Stomach (tissue), 8 donors: ENCODE measurements at regions not wholly inside any gene's neighbourhood (a gene's known extent, or its start where the extent isn't known, plus 50 kb on each side); places are given as distances from the start of the nearest gene placed in this dataset.

Experiments
- DNase-seq, 2 donors: peaks; one replicate each; pipeline versions ENCODE4 v3.0.0 to v3.0.0-alpha.2; 2013 to 2019
- H3K27ac ChIP-seq, 5 donors: fragments of 200-600 bp in 4 of 5; sonication (generic) in 4 of 5; one replicate each; pipeline ENCODE4 v1.5.1; 2013 to 2019; ENCODE audit warnings: mild to moderate bottlenecking in 1 of 5, moderate library complexity in 1 of 5
- H3K27me3 ChIP-seq, 3 donors: fragments of 200-600 bp; sonication (generic); one replicate each; pipeline ENCODE4 v1.5.1; 2017 to 2019; ENCODE audit warnings: mixed run types in 1 of 3
- H3K36me3 ChIP-seq, 4 donors: fragments of 200-600 bp; sonication (generic); 1 replicate in 3 of 4; 2 replicates in 1 of 4; pipeline ENCODE4 v1.5.1; 2016 to 2019
- H3K4me1 ChIP-seq, 4 donors: fragments of 200-600 bp; sonication (generic); one replicate each; pipeline ENCODE4 v1.5.1; 2016 to 2019
- H3K4me3 ChIP-seq, 4 donors: fragments of 200-600 bp; sonication (generic) in 3 of 4; one replicate each; pipeline ENCODE4 v1.5.1; 2016 to 2019; ENCODE audit warnings: mild to moderate bottlenecking in 1 of 4
- H3K9me3 ChIP-seq, 4 donors: fragments of 200-600 bp; sonication (generic); one replicate each; pipeline ENCODE4 v1.5.1; 2016 to 2019
- EP300 ChIP-seq: sonication (generic); formaldehyde crosslinking; IDR thresholded peaks from one replicate; pipeline ENCODE4 v1.6.1; 2017; ENCODE audit warnings: antibody characterized with exemption
- POLR2A ChIP-seq, 4 donors: fragments of 450-650 bp; IDR thresholded peaks; one replicate each; pipeline ENCODE4 v1.6.1; 2016; ENCODE audit warnings: antibody characterized with exemption in 4 of 4, control low read depth in 2 of 4, mild to moderate bottlenecking in 1 of 4, moderate library complexity in 1 of 4
- POLR2AphosphoS5 ChIP-seq, 3 donors: sonication (generic); formaldehyde crosslinking; IDR thresholded peaks; one replicate each; pipeline ENCODE4 v1.6.1; 2016; ENCODE audit warnings: antibody characterized with exemption in 3 of 3
- WGBS, 5 donors: extraction: QIAGEN DNeasy Blood & Tissue Kit in 3 of 5; methylation state at CpG; one replicate each; pipeline versions ENCODE4 v1.1.5 to v1.1.7; 2013 to 2018; 5-methylcytosine and 5-hydroxymethylcytosine counted together
- intact Hi-C: fragments of 100-400 bp; cut with DNase I; formaldehyde crosslinking; loops from one replicate; pipeline ENCODE4 v1.15.1; 2023; ENCODE audit warnings: low total_unique reads
- TF ChIP-seq, protein P1 (sequence below), 7 experiments: fragments of 450-650 bp in 4 of 7; fragments of 200-600 bp in 3 of 7; sonication (generic) in 3 of 7; IDR thresholded peaks; one replicate each; pipeline ENCODE4 v1.5.1; 2016 to 2019; ENCODE audit warnings: antibody characterized with exemption in 7 of 7, control low read depth in 2 of 7, mild to moderate bottlenecking in 1 of 7
- donor health status: healthy with polysubstance abuse.
- donor health status: Bipolar disorder and iron deficiency.
- donor health status: healthy.

DNA sequence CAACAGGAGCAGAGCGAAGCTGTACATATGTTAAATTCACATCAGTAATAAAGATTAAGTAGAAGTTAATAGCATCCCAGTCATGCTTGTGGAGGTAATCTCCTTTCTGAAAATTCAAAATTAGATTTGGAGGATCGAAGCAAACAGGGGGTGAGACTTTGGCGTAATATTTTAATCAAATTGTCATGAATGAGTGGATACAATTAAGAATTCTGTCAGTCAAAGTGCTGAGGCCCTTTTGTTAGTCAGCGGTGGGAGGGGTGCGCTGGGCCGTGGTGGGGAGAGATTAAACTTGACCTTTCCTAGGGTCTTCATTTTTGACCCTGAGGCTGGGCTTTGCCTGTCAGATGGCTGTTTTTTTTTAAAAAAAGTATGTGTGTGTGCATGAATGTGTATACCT, 226.7 kb downstream of the VRK1 start:
- intact Hi-C loops = no loop called here
- Histone ChIP-seq H3K27me3 (peaks cover 0 to 36% (median 5%) of the 10 kb centered on the region in 3 donors), H3K9me3 (peaks cover 0 to 3% (median 0%) of the 10 kb centered on the region in 4 donors), H3K4me3 (no peak overlapping the region), H3K4me1 (no peaks in the 10 kb centered on the region), H3K36me3 (no peaks in the 10 kb centered on the region), H3K27ac (no peak overlapping the region)
- DNase-seq = no peak
- TF ChIP-seq POLR2AphosphoS5 (IDR thresholded peaks at IDR 0.05) = no peak
- TF ChIP-seq, protein P1, sequence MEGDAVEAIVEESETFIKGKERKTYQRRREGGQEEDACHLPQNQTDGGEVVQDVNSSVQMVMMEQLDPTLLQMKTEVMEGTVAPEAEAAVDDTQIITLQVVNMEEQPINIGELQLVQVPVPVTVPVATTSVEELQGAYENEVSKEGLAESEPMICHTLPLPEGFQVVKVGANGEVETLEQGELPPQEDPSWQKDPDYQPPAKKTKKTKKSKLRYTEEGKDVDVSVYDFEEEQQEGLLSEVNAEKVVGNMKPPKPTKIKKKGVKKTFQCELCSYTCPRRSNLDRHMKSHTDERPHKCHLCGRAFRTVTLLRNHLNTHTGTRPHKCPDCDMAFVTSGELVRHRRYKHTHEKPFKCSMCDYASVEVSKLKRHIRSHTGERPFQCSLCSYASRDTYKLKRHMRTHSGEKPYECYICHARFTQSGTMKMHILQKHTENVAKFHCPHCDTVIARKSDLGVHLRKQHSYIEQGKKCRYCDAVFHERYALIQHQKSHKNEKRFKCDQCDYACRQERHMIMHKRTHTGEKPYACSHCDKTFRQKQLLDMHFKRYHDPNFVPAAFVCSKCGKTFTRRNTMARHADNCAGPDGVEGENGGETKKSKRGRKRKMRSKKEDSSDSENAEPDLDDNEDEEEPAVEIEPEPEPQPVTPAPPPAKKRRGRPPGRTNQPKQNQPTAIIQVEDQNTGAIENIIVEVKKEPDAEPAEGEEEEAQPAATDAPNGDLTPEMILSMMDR (IDR thresholded peaks at IDR 0.05) = no peak
- no peak for TF ChIP-seq POLR2A (IDR thresholded peaks at IDR 0.05)
- TF ChIP-seq EP300 = no peak
- WGBS, 5 donors = 68 to 85% (median 75%) methylated on average over 6 of the region's 6 CpGs

DNA sequence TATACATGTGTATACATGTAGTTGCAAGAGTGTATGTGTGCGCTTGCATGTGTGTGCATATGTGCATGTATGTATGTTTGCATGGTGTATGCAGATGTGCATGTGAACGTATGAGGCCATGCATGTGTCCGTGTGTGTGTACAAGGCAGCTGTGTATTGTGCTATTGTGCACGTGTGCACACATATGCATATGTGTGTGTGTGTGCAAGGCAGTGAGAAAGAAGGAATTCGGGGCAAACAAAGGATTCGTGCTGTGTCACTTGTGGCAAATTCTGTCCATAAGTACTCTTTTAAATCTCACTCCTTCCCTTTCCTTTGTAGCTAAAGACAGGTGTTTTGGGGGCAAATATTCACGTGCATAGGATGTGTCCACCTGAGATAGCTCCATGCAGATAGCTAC, 227.1 kb downstream of the VRK1 start:
- Histone ChIP-seq H3K36me3 (no peaks in the 10 kb centered on the region), H3K9me3 (no peaks in the 10 kb centered on the region), H3K27ac (no peak overlapping the region), H3K27me3 (peaks cover 0 to 39% (median 5%) of the 10 kb centered on the region in 3 donors), H3K4me1 (no peaks in the 10 kb centered on the region), H3K4me3 (no peak overlapping the region)
- intact Hi-C loops = no loop called here
- TF ChIP-seq POLR2AphosphoS5 (IDR thresholded peaks at IDR 0.05) = no peak
- TF ChIP-seq, protein P1 (IDR thresholded peaks at IDR 0.05) = no peak
- TF ChIP-seq EP300 = no peak
- TF ChIP-seq POLR2A (IDR thresholded peaks at IDR 0.05) = no peak
- WGBS, 5 donors = 77 to 80% (median 78%) methylated on average over 7 of the region's 7 CpGs
- DNase-seq = no peak

DNA sequence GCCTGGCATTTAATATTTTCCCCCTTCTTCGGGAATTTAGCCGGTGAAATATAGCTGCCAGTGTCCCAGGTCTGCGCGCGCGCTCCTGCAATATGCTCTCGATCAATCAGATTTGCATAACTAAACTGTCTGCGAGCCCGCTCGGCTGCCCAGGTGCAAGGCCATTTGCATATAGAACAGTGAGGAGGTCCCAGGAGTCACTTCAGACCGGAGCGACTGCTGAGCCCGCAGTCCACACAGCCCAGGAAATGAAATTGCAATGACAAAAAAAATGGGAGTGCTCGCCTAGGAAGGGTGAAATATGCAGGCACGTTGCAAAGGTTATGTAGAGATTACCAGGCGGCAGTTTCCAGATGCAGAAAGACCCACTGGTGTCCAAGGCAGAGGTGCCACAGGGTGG, 228.5 kb downstream of the VRK1 start:
- H3K27me3 ChIP-seq = peaks cover 0 to 45% (median 5%) of the 10 kb centered on the region in 3 donors
- no peak for TF ChIP-seq POLR2AphosphoS5 (IDR thresholded peaks at IDR 0.05)
- no peak for TF ChIP-seq EP300
- TF ChIP-seq POLR2A (IDR thresholded peaks at IDR 0.05) = no peak
- TF ChIP-seq, protein P1 (IDR thresholded peaks at IDR 0.05) = no peak
- H3K27ac ChIP-seq = no peak overlapping the region
- 17 to 24% (median 19%) methylated on average over 16 of the region's 16 CpGs for WGBS, 5 donors
- H3K4me3 ChIP-seq = no peak overlapping the region
- intact Hi-C loops = no loop called here
- peaks cover 0 to 1% (median 0%) of the 10 kb centered on the region in 4 donors for H3K9me3 ChIP-seq
- H3K4me1 ChIP-seq = no peaks in the 10 kb centered on the region
- H3K36me3 ChIP-seq = no peaks in the 10 kb centered on the region
- DNase-seq = peak in 1 of 2 donors; percentile 22

DNA sequence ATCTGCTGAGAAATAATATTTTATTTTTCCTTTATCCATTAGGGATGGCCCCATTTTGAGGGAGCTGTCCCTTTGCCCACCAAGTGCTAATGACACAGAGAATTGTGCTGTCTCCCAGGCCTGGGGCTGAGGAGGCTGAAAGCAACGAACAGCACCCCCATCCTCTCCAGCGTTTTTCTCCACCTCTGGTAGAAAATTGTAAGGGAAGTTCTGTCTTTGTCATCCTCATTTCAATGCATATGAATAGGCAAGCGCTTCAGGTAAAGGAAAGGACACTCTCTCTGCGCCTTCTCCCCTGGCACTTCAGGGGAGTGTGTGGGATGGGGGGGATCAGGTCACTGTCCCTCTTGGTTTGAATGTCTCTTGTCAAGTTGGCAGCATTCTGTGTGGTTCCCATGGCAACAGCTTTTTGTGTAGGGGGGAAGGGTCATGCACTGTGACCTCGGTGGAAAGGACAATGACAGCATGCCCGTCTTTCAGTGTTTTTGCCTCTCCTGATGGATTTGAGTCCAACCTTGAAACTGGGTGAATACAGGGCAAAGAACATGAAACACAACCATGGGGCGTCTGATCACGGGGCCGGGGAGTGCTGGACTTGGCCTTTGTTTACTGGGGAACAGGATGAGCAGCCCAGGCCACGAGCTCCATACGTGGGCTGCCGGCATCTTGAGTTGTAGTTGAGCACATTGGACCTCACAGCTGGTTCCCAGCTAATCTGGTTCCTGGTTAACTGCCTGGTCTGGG, 230.2 kb downstream of the VRK1 start:
- H3K27ac ChIP-seq = no peak overlapping the region
- 56 to 64% (median 58%) methylated on average over 12 of the region's 12 CpGs for WGBS, 5 donors
- peaks cover 0 to 18% (median 2%) of the 10 kb centered on the region in 4 donors for H3K9me3 ChIP-seq
- intact Hi-C loops = no loop called here
- H3K36me3 ChIP-seq = no peaks in the 10 kb centered on the region
- H3K4me1 ChIP-seq = no peaks in the 10 kb centered on the region
- no peak overlapping the region for H3K4me3 ChIP-seq
- DNase-seq = no peak
- H3K27me3 ChIP-seq = peaks cover 0 to 62% (median 7%) of the 10 kb centered on the region in 3 donors
- no peak for TF ChIP-seq EP300
- no peak for TF ChIP-seq POLR2AphosphoS5 (IDR thresholded peaks at IDR 0.05)

DNA sequence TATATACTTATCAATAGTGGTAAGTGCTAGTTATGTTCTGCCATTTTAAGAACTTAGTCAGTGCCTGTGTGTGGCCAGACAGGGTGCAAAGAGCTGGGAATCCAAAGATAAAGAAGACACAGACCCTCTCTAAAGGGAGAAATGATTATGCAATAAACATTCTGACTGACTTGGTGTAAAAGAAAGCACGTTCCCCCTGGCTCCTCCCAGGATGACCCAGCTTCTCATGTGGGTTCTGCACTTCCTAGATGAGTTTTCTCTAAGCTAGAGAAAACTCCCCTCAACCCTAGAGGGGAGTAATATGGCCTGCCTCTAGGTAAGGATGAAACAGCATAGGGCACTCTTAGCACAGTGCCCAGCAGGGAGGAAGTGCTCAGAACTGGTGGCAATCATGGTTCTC, 231.2 kb downstream of the VRK1 start:
- peaks cover 6 to 65% (median 17%) of the 10 kb centered on the region in 3 donors for H3K27me3 ChIP-seq
- H3K36me3 ChIP-seq = no peaks in the 10 kb centered on the region
- peaks cover 0 to 7% (median 3%) of the 10 kb centered on the region in 4 donors for H3K4me1 ChIP-seq
- H3K4me3 ChIP-seq = no peak overlapping the region
- intact Hi-C loops = no loop called here
- H3K27ac ChIP-seq = no peak overlapping the region
- H3K9me3 ChIP-seq = peaks cover 0 to 20% (median 2%) of the 10 kb centered on the region in 4 donors
- TF ChIP-seq, protein P1 (IDR thresholded peaks at IDR 0.05) = no peak
- TF ChIP-seq POLR2AphosphoS5 (IDR thresholded peaks at IDR 0.05) = no peak
- TF ChIP-seq POLR2A (IDR thresholded peaks at IDR 0.05) = no peak
- no peak for TF ChIP-seq EP300
- 18 to 34% (median 25%) methylated on average over 1 of the region's 1 CpG for WGBS, 5 donors
- no peak for DNase-seq
